ENCODE measurements at regions not wholly inside any gene's neighbourhood (a gene's known extent, or its start where the extent isn't known, plus 50 kb on each side); places are given as distances from the start of the nearest gene placed in this dataset.

- H3K9me3 ChIP-seq (ENCODE audit: low read length), result no peaks in the 10 kb centered on the region
- DNase-seq (ENCODE audit: low spot score) (peak; percentile 74), FAIRE-seq (peak; percentile 66), ATAC-seq (peak; percentile 98)
- H4K20me1 ChIP-seq (ENCODE audit: insufficient read depth, low read length), result no peaks in the 10 kb centered on the region
- no peak overlapping the region for H3K27ac ChIP-seq (ENCODE audit: extremely low read length, insufficient read depth, low read length)
- CTCF ChIA-PET (ENCODE audit: low intra/inter-chr PET ratio, low total read pairs), result no interaction called here
- intact Hi-C loops (cut with micrococcal nuclease; ENCODE audit: unreplicated experiment) (loop anchor here (5.0 kb wide), 1 partner anchor 385 kb away; no protein-coding TSS in a partner anchor), in situ Hi-C loops (cut with HindIII; ENCODE audit: extremely low pct_ligation_motif_present, low pct_unique_long_range_greater_than_20kb) (loop anchor here (25.0 kb wide), 1 partner anchor 870 kb away; no protein-coding TSS in a partner anchor)
- no peaks in the 10 kb centered on the region for H3K27me3 ChIP-seq (ENCODE audit: control insufficient read depth in 1 of 2, insufficient read depth in 2 of 2, low read length in 2 of 2)
- BruUV-seq (replicated peaks), result no TSS peak
- no peak overlapping the region for H3K9ac ChIP-seq (ENCODE audit: insufficient read depth, low read depth, low read length)
- no peaks in the 10 kb centered on the region for H3K36me3 ChIP-seq (replicated peaks in 1 of 2; ENCODE audit: control insufficient read depth in 1 of 2, insufficient read depth in 2 of 2, low read length in 2 of 2)
- 29% methylated on average over 5 of the region's 5 CpGs for WGBS (ENCODE audit: low lambda C conversion rate)
- no peak overlapping the region for H2AFZ ChIP-seq (ENCODE audit: low read length)
- POLR2A ChIA-PET, result no interaction called here
- peak overlapping the region; percentile 28 for H3K4me2 ChIP-seq (ENCODE audit: low read depth, low read length)
- H3K4me1 ChIP-seq (ENCODE audit: insufficient read depth, low read length), result peaks cover 13% of the 10 kb centered on the region
- no peak overlapping the region for H3K4me3 ChIP-seq (replicated peaks in 1 of 3; ENCODE audit: insufficient read depth in 1 of 3, low read depth in 2 of 3, low read length in 3 of 3)
- no peaks in the 10 kb centered on the region for H3K79me2 ChIP-seq (ENCODE audit: insufficient read depth, low read length)
- TF ChIP-seq CEBPG (CRISPR knock-in tag; IDR thresholded peaks at IDR 0.05), result peak; percentile 81
- no peak for TF ChIP-seq ZNF546 (CRISPR knock-in tag; conservative IDR thresholded peaks at IDR 0.05)
- no peak for TF ChIP-seq NFKB2 (CRISPR knock-in tag; IDR thresholded peaks at IDR 0.05; ENCODE audit: borderline replicate concordance)
- TF ChIP-seq NFE2L1 (CRISPR knock-in tag; IDR thresholded peaks at IDR 0.05; ENCODE audit: borderline replicate concordance), result no peak
- no peak for TF ChIP-seq SOX13 (IDR thresholded peaks at IDR 0.05)
- TF ChIP-seq SOX13 (CRISPR knock-in tag; conservative IDR thresholded peaks at IDR 0.05 in 1 of 2, IDR thresholded peaks at IDR 0.05 in 1 of 2), result peak in 1 of 2 experiments; percentile 35; a peak in 1 of 4 replicates
- no peak for TF ChIP-seq MAZ (IDR thresholded peaks at IDR 0.05; ENCODE audit: borderline replicate concordance, low read depth, low read length)
- TF ChIP-seq MAZ (CRISPR knock-in tag; IDR thresholded peaks at IDR 0.05; ENCODE audit: low read depth), result no peak
- TF ChIP-seq ZNF720 (CRISPR knock-in tag; IDR thresholded peaks at IDR 0.05), result no peak
- TF ChIP-seq SOX5 (CRISPR knock-in tag; IDR thresholded peaks at IDR 0.05; ENCODE audit: borderline replicate concordance), result 0 out of 2 replicates have a peak, but pooled peaks have one; percentile 17
- peak; percentile 87 for TF ChIP-seq CEBPB (IDR thresholded peaks at IDR 0.05; ENCODE audit: borderline replicate concordance, low read depth, low read length)
- TF ChIP-seq ARID2 (CRISPR knock-in tag; IDR thresholded peaks at IDR 0.05; ENCODE audit: borderline replicate concordance), result no peak
- peak; percentile 60 for TF ChIP-seq HNF4A (CRISPR knock-in tag; IDR thresholded peaks at IDR 0.05)
- no peak for TF ChIP-seq SOX6 (IDR thresholded peaks at IDR 0.05)
- peak; percentile 52; the same call in 1 of the 2 replicates for TF ChIP-seq SOX6 (CRISPR knock-in tag; IDR thresholded peaks at IDR 0.05)
- TF ChIP-seq FOXA3 (CRISPR knock-in tag; IDR thresholded peaks at IDR 0.05), result peak; percentile 6; the same call in 1 of the 2 replicates
- TF ChIP-seq IRF2 (CRISPR knock-in tag; IDR thresholded peaks at IDR 0.05), result no peak
- TF ChIP-seq ZNF317 (CRISPR knock-in tag; IDR thresholded peaks at IDR 0.05), result peak; percentile 87
- no peak for TF ChIP-seq ELF3 (CRISPR knock-in tag; IDR thresholded peaks at IDR 0.05)
- TF ChIP-seq ZMYM4 (CRISPR knock-in tag; IDR thresholded peaks at IDR 0.05), result 0 out of 2 replicates have a peak, but pooled peaks have one; percentile 21
- peak; percentile 98 for TF ChIP-seq ZNF792 (CRISPR knock-in tag; IDR thresholded peaks at IDR 0.05)
- TF ChIP-seq RNF2 (conservative IDR thresholded peaks at IDR 0.05; ENCODE audit: low read depth), result no peak
- TF ChIP-seq ZNF446 (CRISPR knock-in tag; IDR thresholded peaks at IDR 0.05), result no peak
- TF ChIP-seq ZBTB33 (CRISPR knock-in tag; IDR thresholded peaks at IDR 0.05), result 0 out of 2 replicates have a peak, but pooled peaks have one; percentile 11
- TF ChIP-seq GATAD2A (CRISPR knock-in tag; IDR thresholded peaks at IDR 0.05), result peak; percentile 43; the same call in 1 of the 2 replicates
- no peak for TF ChIP-seq RAD21 (CRISPR knock-in tag; IDR thresholded peaks at IDR 0.05)
Observed at GRCh38 chr5:60257596-60258271, 364.2 kb upstream of the PDE4D start.
